ENCODE measurements at regions not wholly inside any gene's neighbourhood (a gene's known extent, or its start where the extent isn't known, plus 50 kb on each side); places are given as distances from the start of the nearest gene placed in this dataset.
"Not testable (repeated sequence)": the region's sequence is repeated elsewhere in the genome, so short reads cannot be mapped to it uniquely, and the experiment has no call there.

DNA sequence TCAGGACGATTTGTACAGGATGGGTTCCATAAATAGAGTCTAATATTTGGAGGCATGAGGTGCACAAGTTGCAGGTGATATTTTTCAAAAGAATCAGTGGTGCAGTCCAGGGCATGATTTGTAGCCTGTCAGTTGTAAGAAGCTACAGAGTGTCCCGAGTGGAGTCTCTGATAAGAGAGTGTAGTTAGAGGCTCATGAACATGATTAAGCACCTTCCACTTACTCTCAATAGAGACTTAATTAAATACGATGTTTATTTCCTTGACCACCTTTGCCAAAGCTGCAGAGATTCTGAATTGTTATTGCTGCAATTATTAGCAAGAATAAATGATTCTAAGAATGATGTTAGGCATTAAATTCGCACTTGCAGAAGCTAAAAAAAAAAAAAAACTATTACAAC, 218.4 kb upstream of the LRTM1 start:
- H3K9me3 ChIP-seq, result no peaks in the 10 kb centered on the region
- no peak for ATAC-seq

DNA sequence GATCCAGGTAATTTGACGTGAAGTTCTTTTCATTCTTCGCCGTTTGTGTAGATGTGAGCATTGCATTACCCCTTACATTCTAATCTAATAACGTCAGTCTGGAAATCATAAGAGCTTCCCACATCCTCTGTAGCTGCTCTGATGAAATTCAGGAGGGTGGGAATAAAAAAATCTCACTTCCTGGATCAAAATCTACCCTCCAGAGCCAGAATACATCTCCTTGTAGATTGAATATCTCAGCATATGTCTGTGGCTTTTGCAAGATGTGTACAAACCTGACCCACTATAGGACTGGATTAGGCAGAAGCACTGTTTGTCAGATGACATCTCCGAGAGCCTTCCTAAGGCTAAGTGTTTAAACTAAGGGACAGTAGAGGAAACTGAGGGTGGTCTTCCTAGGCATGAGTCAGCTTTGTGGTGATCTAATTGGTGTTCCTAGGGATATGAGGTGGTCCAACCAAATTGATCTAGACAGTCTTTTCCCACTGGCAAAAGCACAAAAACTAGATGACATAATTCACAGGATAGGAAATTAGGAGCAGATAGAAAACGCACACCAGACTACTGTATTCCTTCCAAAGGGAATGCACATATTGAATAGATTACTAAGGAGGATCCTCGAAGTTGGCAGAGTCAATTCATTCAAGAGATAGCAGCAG, 216.3 kb upstream of the LRTM1 start:
- Histone ChIP-seq H3K27me3 (ENCODE audit: low read depth) (no peaks in the 10 kb centered on the region), H3K27ac (no peak overlapping the region), H3K9me3 (no peaks in the 10 kb centered on the region), H3K4me1 (no peaks in the 10 kb centered on the region), H3K4me3 (no peak overlapping the region), H3K36me3 (no peaks in the 10 kb centered on the region)
- no peak for DNase-seq
- ATAC-seq, result no peak
- intact Hi-C loops (cut with DNase I), result no loop called here
- TF ChIP-seq, protein P1, sequence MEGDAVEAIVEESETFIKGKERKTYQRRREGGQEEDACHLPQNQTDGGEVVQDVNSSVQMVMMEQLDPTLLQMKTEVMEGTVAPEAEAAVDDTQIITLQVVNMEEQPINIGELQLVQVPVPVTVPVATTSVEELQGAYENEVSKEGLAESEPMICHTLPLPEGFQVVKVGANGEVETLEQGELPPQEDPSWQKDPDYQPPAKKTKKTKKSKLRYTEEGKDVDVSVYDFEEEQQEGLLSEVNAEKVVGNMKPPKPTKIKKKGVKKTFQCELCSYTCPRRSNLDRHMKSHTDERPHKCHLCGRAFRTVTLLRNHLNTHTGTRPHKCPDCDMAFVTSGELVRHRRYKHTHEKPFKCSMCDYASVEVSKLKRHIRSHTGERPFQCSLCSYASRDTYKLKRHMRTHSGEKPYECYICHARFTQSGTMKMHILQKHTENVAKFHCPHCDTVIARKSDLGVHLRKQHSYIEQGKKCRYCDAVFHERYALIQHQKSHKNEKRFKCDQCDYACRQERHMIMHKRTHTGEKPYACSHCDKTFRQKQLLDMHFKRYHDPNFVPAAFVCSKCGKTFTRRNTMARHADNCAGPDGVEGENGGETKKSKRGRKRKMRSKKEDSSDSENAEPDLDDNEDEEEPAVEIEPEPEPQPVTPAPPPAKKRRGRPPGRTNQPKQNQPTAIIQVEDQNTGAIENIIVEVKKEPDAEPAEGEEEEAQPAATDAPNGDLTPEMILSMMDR (IDR thresholded peaks at IDR 0.05), result no peak

More for the DNA sequence above, 218.4 kb upstream of the LRTM1 start:
- H3K4me3 ChIP-seq, result no peak overlapping the region
- H3K36me3 ChIP-seq, result no peaks in the 10 kb centered on the region
- H3K27me3 ChIP-seq (ENCODE audit: low read depth), result no peaks in the 10 kb centered on the region
- H3K27ac ChIP-seq, result no peak overlapping the region
- H3K4me1 ChIP-seq, result no peaks in the 10 kb centered on the region
- intact Hi-C loops (cut with DNase I), result no loop called here
- TF ChIP-seq, protein P1 (IDR thresholded peaks at IDR 0.05), result no peak
- no peak for DNase-seq

DNA sequence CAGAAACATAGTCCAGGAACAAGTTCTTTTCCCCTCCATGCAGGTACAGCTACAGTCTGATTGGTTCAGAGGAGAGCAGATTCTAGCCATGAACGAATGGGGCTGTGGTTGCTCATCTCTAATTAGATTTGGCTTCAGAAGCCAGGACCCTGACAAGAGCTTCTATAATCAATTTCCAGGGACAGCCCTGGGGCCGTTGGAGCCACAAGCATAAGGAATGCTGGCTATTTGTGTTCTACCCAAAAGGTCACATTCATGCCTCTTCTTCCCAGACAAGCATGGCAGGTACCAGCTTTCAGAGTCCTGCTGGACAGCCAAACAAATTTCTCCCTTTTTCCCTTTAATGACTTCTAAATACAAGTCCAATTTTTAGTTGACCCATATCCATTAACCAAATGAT, 215.5 kb upstream of the LRTM1 start:
- Histone ChIP-seq H3K36me3 (no peaks in the 10 kb centered on the region), H3K4me1 (no peaks in the 10 kb centered on the region), H3K27ac (no peak overlapping the region), H3K27me3 (ENCODE audit: low read depth) (no peaks in the 10 kb centered on the region), H3K4me3 (no peak overlapping the region), H3K9me3 (no peaks in the 10 kb centered on the region)
- intact Hi-C loops (cut with DNase I), result no loop called here
- ATAC-seq, result no peak
- DNase-seq, result no peak
- TF ChIP-seq, protein P1 (IDR thresholded peaks at IDR 0.05), result no peak

DNA sequence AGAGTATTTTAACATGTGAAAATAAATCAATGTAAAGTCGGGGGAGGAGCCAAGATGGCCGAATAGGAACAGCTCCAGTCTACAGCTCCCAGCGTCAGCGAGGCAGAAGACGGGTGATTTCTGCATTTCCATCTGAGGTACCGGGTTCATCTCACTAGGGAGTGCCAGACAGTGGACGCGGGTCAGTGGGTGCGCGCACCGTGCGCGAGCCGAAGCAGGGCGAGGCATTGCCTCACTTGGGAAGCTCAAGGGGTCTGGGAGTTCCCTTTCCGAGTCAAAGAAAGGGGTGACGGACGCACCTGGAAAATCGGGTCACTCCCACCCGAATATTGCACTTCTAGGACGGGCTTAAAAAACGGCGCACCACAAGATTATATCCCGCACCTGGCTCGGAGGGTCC, 208.4 kb upstream of the LRTM1 start:
- H3K27me3 ChIP-seq (ENCODE audit: low read depth); H3K36me3 ChIP-seq; H3K9me3 ChIP-seq; H3K27ac ChIP-seq; ATAC-seq; H3K4me1 ChIP-seq; DNase-seq; intact Hi-C loops (cut with DNase I); H3K4me3 ChIP-seq: not testable (repeated sequence)

DNA sequence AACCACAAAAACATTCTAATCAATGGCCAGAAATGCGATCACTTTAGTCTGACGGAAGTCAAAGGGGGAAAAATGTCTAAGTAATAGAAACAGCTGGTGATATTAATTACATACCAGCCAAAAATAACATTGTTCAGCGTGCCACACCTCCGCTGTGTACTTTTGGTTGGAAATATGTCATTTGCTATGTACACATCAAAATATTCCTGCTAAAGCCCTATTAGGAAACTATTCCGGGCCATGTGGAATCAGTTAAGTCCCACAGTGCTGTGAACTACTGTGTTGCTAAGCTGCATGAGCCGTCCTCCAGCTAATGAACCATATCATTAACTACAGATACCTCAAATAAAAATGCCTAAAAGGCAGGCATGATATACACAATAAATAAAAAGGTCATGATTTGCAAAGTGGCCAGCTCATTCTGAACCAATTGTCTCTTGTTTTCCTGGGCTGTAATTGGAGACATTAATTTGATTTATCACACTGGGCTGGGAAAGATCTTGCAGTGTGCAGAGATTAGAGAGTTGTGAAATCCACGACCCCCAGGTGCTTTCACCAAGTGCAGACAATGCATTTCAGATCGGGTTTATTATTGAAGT, 200.5 kb upstream of the LRTM1 start:
- H3K27ac ChIP-seq, result no peak overlapping the region
- no peaks in the 10 kb centered on the region for H3K9me3 ChIP-seq
- no peaks in the 10 kb centered on the region for H3K27me3 ChIP-seq (ENCODE audit: low read depth)
- no peaks in the 10 kb centered on the region for H3K4me1 ChIP-seq
- H3K36me3 ChIP-seq, result no peaks in the 10 kb centered on the region
- intact Hi-C loops (cut with DNase I), result no loop called here
- TF ChIP-seq, protein P1 (IDR thresholded peaks at IDR 0.05), result no peak
- no peak for DNase-seq
- H3K4me3 ChIP-seq, result no peak overlapping the region
- no peak for ATAC-seq

DNA sequence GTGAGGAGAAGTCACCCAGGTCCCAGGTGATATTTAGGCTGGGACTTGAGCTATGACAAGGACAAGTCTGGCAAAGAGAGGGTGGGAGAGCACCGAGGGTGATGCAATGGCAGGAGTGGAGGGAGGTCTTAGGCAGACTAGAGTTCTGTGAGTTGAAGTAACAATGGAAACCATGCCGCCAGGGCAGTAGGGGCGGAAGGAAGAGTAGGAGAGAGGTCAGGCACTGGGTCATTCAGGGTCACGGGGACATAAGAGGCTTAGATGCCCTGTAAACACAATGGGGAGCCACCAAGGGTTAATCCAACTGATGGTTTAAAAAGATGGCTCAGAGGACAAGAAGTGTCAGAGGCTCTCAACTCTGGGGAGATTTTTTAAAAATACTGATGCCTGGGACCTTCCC, 199.7 kb upstream of the LRTM1 start:
- TF ChIP-seq, protein P1 (IDR thresholded peaks at IDR 0.05), result no peak
- intact Hi-C loops (cut with DNase I), result no loop called here
- no peak overlapping the region for H3K4me3 ChIP-seq
- no peaks in the 10 kb centered on the region for H3K9me3 ChIP-seq
- no peaks in the 10 kb centered on the region for H3K36me3 ChIP-seq
- ATAC-seq (no peak), DNase-seq (no peak)
- no peak overlapping the region for H3K27ac ChIP-seq
- no peaks in the 10 kb centered on the region for H3K27me3 ChIP-seq (ENCODE audit: low read depth)
- H3K4me1 ChIP-seq, result no peaks in the 10 kb centered on the region
